CD1c-positive myeloid dendritic cell (primary cell): ENCODE measurements at regions not wholly inside any gene's neighbourhood (a gene's known extent, or its start where the extent isn't known, plus 50 kb on each side); places are given as distances from the start of the nearest gene placed in this dataset.

Experiments used
- DNase-seq: peaks from one replicate; pipeline ENCODE4 v3.0.0-alpha.2; 2016; ENCODE audit errors: extremely low spot score

DNA sequence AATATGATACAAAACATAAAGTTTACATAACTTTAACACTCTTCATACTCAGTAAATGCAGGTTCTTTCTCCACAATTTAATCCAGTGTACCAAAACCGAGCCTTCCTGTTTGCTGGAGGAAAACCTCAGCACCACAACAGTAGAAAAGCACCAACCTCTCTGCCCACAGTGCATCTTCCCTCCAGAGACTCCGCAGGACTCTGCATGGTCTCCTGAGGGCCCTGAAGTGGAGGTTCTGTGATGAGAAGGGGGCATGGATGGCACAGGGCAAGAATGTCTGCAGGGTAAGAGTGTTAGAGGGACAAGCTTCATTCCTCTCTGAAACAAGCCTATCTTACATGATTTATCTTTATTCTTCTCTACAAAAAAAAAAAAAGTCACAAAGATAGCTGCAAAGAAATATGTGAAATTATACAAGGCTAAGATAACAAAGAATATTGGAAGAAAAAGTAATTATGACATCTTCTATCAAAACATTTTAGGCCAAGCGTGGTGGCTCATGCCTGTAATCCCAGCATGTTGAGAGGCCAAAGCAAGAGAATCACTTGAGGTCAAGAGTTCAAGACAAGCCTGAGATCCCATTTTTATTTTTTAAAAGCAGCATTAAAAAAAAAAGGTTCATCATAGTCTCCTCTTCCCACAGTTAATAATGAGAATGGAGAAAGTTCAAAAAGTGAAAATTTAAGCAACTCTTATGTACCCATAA lies 102.0 kb downstream of the VPREB1 start:
- DNase-seq = no peak

DNA sequence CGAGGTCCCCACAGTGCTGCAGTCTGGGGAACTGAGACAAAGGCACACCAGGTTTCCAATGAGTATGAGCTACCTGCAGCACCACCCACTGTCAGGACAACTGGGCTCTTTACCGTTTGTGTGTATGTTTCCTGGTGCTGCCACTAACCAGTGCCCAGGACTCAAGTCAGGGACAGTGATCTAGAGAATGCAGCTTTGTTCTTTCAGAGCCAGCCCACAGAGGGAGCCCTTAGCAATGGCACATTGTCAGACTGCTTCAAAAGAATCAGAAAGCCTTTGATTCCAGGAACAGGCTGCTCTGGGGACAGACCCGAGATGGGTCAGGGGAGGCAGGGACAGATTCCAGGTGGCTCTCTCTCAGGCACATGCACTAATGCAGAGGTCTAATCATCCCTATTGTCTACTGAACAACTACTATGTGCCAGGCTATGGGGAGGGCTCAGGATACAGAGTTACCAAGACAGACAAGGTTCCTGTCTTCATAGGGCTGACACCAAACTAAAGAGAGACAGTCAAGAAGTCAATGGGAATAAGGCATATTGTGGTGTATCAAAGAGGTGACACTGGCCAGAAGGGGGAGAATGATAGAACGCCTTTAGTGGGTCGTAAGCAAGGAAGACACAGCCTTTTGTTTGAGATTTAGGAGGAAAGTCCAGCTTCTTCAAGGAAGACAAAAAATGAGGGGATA lies 103.7 kb downstream of the VPREB1 start:
- no peak for DNase-seq

DNA sequence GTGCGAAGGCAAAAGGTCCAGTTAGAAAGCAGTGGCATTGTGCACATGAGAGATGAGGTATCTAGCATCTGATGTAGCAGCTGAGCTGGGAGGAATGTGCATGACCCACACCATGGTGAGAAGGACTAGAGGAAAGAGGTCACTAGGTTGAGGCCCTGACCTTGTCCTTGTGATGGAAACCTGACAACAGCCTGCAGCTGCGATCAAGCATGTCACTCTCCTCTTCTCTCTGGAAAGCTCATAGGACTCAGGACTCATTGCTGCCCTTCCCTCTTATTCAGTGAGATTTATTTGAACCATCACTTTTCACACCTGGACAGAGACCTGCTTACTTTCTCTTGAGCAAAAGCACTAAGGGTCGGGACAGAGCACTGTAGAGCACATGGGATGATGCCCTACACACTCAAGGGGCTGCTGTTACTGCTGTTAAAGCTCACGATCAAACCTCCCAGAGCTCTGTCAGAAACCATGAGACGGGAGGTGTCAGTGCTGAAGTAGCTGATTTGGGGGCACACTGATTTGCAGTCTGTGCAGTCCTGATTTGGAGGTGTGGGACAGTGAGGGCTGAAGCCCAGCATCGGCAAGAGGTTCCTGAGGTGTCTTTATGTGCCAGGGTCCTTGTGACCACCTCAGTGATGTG lies 104.3 kb downstream of the VPREB1 start:
- DNase-seq = no peak

DNA sequence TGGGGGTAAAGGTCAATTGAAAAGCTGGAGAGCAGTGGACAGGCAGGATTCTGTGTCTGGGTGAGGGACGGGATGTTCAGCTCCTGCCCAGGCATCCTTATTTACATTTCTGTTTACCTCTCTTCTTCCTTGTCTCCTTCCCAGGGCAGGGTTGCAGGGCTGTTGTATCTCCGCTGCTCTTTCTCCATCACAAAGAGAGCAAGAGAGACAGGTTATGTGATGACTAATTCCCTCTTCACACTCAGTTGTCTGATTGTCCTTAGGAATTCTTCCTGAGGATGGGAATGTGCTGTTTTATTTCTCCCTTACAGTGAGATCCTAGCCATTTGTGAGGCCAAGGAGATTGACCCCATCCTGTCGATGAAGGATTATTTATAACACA lies 104.9 kb downstream of the VPREB1 start:
- DNase-seq = no peak

DNA sequence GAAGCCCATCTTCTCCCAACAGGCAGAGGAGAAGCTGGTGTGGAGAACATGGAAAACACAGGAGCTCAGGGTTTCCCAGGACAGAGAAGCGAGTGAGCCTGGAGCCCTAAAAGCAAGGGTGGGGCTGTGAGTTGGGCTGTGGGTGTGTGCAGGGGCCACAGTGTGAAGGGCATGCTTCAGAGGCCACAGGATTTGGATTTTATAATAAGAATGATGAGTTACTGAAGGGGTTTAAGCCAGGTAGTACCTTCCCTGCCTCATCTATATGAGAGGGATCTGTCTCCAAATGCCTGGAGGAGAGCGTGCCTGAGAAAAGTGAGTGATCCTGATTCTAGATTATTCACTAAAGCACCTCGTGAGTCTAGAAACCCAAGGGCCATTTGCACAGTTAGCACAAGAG lies 106.8 kb downstream of the VPREB1 start:
- no peak for DNase-seq

DNA sequence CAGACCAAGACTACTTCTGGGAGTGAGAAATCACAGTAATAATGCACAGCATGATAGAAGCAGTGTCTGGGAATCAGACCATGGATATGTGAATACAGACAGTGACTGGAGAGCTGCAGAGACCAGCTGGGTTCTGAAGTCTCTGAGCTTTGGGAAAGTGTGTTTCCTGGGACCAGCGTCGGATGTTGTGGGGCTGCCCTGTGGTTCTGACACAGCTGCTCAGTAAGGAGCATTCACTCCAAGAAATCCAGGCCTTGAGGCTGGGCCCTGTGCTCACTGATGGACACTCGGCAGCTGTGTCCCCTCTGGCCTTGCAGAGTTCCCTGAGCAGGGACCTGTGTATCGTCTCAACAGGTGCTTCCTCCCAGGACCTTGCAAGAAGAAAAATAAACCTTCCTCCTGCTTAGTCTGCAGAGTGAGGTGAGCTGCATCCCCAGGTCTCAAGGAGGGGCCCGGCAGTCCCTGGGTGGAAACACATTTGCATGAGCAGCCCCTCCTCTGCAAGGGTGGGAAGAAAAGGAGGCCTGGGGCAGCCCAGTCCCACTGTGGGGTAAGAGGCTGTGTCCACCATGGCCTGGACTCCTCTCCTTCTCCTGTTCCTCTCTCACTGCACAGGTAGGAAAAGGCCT lies 107.9 kb downstream of the VPREB1 start:
- no peak for DNase-seq

DNA sequence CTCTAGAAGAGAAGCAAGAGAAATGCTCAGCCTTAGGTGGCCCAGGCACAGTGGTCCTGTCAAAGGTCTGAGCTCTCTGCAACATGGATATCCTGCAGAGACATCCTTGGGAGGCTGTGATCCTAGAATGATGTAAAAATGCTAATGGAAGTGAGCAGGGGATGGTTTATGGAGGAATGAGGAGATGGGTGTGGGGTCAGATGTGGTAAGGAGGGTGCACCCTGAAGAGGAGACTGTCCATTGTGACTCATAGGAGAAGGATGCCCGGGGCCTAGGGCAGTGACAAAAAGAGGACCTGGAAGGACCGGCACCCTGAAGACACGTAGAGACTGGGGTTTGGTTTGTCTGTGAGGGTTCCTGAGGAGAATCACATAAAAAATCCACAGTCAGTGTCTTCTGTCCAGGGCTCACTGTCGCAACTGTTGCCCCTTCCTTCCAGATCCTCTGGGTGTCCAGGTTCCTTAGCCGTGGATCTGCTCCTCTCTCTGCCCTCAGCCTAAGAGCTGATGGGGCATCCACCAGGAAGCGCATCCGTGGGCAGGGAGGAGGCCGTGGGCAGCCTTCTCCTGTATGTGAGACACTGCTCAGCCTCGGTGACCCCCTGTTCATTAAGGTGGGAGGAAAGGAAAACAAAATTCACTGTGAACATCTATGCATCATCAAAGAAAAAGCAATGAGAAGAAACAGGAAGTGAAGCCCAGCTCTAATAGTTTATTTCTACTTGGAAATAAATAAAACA lies 110.7 kb downstream of the VPREB1 start:
- no peak for DNase-seq

DNA sequence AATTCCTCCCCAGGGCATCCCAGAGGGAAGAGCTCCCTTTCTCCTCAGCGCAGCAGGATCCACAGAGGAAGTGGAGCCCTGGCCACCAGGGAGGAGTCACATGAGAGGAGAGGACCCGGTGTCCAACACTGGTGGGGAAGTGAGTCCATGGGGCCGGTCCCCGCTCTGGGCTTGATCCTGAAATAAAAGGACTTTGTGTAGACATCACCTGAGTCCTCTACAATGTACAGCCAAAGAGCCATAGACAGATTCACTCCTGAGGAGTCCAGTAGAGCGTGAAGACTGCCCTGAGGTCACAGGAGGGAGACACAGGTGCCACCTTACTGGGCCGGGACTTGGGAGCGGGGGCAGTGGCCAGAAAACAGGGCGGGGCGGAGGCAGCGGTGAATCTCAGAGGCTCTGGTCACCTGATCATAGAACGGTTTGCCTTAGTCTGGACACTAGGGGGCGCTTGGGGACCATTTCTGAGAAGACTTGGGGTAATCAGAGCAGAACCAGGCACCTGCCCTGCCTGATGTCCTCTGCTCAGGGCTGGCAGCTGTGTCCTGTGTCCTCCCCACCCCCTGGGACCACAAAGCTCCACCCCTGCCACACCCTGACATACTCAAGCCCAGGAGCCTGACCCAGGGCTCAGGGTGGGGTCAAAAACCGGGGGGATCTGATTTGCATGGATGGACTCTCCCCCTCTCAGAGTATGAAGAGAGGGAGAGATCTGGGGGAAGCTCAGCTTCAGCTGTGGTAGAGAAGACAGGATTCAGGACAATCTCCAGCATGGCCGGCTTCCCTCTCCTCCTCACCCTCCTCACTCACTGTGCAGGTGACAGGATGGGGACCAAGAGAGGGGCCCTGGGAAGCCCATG lies 112.7 kb downstream of the VPREB1 start:
- DNase-seq = peak; percentile 84

DNA sequence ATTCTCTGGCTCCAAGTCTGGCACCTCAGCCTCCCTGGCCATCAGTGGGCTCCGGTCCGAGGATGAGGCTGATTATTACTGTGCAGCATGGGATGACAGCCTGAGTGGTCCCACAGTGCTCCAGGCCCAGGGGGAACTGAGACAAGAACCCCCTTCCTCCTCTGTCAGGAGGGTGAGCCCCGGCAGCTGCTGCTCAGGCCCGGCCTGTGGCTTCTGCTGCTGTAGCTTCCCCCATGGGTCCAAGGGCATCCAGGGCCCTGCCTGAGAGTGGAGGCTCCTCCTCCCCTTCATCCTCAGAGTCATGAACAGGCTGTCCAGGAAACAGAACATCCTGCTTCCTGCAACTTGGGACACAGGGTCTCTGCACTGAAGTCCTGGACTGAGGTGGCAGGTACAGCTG lies 113.6 kb downstream of the VPREB1 start:
- no peak for DNase-seq

DNA sequence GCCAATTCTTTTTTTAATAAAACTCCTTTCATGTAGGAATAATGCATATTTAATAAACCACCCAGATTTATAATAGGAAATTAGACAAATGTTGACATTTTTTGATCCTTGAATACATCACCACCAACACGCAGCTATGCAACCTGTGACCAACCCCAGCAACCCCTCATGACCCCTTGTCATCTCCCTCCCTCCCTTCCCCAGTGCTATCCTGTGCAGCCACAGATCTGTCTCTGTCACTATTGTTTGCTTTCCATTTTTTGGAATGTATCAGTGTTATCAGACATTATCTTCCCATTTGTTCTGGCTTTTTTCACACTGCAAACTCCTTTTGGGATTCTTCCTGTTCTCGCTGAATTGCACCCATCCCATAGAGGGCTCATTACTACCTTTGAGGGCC lies 114.1 kb downstream of the VPREB1 start:
- DNase-seq = no peak

DNA sequence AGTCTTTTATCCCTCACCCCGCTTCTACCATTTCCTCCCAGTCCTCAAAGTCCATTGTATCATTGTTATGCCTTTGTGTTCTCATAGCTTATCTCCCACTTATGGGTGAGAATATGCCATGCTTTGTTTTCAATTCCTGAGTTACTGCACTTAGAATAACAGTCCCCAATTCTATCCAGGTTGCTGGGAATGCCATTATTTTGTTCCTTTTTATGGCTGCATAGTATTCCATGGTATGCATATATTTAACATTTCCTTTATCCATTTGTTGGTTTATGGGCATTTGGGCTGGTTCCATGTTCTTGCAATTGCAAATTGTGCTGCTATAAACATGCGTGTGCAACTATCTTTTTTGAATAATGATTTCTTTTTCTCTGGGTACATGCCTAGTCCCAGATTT lies 114.9 kb downstream of the VPREB1 start:
- no peak for DNase-seq

DNA sequence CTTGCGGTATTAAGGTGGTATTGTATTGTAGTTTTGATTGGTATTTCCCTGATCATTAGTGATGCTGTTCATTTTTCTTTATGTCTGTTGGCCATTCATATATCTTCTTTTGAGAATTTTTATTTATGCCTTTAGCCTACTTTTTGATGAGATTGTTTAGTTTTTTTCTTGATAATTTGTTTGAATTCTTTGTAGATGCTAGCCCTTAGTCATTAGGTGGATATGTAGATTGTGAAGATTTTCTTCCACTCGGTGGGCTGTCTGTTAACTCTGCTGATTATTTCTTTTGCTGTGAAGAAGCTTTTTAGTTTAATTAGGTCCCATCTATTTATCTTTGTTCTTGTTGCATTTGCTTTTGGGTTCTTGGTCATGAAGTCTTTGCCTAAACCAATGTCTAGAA lies 115.4 kb downstream of the VPREB1 start:
- DNase-seq = no peak

DNA sequence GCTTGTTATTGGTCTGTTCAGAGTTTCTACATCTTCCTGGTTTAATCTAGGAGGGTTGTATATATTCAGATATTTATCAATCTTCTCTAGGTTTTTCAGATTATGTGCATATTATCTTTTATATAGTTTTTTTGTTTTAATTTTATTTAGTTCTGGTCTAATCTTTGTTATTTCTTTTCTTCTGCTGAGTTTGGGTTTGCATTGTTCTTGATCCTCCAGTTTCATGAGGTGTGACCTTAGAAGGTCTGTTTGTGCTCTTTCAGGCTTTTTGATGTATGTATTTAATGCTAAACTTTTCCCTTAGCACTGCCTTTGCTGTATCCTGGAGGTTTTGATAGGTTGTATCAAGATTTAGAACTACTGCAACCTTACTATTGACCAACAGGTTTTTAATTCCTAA lies 117.7 kb downstream of the VPREB1 start:
- DNase-seq = no peak

DNA sequence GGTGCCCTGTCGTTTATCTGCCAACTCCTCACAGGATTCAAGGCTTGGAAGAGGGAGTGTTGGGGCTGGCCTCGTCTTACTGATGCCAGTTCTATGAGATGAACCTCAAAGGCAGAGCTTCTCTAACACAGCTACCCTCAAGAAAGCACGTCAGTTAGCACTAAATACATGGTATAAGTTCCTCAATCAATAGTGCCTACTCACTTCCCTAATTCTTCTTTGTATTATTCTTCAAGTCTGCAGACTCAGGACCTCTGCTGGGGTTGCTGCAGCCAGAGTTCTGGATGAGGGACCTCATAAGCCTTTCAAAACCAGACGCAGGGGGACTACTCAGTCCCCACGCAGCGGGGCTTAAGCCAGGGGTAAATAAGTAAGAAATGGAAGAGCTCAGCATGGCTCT lies 118.3 kb downstream of the VPREB1 start:
- peak; percentile 38 for DNase-seq

DNA sequence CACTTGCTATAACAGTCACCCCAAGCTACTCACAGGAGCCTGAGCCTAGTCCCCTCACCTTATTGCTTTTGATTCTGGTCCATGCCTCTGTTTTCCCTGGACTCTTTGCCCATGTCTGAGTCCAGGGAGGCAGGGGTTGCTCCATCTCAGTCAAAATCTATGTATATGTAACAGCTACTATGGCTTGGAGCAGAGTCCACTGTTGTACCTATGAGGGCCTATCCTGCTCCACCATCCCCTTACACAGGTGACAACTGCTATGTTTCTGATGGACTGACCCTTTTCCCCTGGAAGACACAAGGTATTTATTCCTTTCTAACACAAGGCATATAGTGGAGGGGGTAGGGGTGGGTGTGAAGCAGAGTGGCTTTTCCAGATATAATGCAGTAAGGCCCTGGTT lies 119.6 kb downstream of the VPREB1 start:
- no peak for DNase-seq

DNA sequence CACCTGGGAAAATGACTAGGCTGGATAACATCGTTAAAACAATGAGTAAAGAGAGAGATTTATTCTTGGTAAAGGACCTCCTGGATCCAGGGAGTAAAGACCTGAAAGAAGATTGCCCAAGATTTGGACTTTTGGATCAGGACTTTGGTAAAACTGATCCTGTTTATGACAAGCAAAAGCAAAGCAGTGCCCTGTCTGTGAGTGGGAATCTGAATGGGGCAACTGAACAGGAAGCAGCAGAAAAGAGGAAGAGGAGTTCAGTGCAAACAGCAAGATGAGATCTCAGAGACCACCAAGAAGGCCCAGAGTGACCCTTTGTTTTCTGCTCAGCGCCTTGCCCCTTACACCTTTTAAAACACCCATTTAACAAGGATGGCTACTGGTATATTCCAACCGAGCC lies 122.0 kb downstream of the VPREB1 start:
- DNase-seq = peak; percentile 8

DNA sequence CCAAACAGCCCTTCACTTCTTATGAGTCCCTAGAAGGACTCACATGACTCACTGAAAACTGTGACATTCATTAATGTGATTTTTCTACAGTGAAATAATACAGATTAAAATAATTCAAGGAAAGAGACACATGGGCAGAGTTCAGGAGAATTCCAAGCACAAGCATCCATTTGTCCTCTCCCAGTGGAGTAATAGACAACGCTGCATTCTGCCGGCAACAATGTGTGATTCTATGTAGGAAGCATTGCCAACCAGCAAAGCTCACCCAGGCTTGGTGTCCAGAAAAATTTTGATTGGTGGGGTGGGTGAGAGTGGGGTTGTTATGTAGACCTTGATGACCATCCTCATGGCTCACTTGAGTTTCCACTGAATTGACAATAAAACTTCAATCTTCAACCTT lies 123.9 kb downstream of the VPREB1 start:
- DNase-seq = no peak

DNA sequence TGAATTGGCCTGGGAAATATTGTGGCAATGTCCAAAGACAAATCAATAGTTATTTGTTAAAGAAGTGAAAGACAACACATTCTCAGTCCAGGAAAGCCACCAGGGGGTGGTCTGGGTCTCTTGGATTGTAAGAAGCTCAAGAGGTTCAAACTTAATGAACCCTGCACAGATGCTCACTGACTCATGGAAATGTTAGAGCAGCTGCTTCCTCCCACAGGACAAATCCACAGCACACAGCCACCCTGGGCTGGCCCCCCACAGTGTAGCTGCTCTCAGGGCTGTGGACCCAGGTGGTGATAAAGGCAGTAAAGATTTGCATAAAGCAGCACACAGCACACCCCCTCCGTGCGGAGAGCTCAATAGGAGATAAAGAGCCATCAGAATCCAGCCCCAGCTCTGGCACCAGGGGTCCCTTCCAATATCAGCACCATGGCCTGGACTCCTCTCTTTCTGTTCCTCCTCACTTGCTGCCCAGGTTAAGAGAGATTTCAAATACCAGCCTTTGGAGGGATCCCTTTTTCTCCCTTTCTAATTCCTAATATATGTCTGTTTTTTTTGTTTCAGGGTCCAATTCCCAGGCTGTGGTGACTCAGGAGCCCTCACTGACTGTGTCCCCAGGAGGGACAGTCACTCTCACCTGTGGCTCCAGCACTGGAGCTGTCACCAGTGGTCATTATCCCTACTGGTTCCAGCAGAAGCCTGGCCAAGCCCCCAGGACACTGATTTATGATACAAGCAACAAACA lies 124.8 kb downstream of the VPREB1 start:
- peak; percentile 9 for DNase-seq

DNA sequence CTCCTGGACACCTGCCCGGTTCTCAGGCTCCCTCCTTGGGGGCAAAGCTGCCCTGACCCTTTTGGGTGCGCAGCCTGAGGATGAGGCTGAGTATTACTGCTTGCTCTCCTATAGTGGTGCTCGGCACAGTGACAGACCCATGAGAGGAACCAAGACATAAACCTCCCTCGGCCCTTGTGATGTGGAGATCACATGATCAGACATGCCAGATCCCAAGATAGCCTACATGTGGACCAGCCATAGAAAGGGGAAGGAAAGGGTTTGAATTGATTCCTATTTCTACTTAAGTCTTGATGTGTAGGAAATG lies 125.3 kb downstream of the VPREB1 start:
- peak; percentile 59 for DNase-seq

DNA sequence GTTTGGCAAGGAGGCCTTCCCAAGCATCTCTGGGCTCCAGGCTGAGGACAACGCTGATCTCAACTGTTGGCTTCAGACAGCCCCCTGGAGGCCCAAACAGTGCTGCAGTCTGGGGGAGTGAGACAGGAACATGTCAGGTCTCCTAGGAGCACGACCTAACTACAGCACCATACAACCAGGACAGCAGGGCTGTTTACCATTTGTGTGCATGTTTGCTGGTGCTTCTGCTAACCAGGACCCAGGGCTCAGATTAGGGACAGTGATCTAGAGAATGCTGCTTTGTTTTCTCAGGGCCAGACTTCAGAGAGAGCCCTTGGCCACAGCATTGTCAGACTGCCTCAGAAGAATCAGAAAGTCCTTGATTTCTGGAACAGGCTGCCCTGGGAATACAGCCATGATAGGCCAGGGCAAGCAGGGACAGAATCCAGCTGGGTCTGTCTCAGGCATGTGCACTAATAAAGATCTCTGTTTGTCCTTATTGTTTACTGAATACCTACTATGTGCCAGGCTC lies 126.5 kb downstream of the VPREB1 start:
- DNase-seq = no peak
